ENCODE measurements at regions not wholly inside any gene's neighbourhood (a gene's known extent, or its start where the extent isn't known, plus 50 kb on each side); places are given as distances from the start of the nearest gene placed in this dataset.

- H3K79me2 ChIP-seq (ENCODE audit: insufficient read depth, low read length), result no peaks in the 10 kb centered on the region
- H3K36me3 Mint-ChIP-seq (ENCODE audit: low read depth, unreplicated experiment), result no peaks in the 10 kb centered on the region
- TF ChIP-seq, protein P1, sequence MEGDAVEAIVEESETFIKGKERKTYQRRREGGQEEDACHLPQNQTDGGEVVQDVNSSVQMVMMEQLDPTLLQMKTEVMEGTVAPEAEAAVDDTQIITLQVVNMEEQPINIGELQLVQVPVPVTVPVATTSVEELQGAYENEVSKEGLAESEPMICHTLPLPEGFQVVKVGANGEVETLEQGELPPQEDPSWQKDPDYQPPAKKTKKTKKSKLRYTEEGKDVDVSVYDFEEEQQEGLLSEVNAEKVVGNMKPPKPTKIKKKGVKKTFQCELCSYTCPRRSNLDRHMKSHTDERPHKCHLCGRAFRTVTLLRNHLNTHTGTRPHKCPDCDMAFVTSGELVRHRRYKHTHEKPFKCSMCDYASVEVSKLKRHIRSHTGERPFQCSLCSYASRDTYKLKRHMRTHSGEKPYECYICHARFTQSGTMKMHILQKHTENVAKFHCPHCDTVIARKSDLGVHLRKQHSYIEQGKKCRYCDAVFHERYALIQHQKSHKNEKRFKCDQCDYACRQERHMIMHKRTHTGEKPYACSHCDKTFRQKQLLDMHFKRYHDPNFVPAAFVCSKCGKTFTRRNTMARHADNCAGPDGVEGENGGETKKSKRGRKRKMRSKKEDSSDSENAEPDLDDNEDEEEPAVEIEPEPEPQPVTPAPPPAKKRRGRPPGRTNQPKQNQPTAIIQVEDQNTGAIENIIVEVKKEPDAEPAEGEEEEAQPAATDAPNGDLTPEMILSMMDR (IDR thresholded peaks at IDR 0.05; ENCODE audit: insufficient read depth, low read depth, low read length), result no peak
- TF ChIP-seq EZH2 (IDR thresholded peaks at IDR 0.05; ENCODE audit: insufficient read depth, low read length), result no peak
- H3K9me3 ChIP-seq (ENCODE audit: insufficient read depth, low read depth, low read length), result no peaks in the 10 kb centered on the region
- no peaks in the 10 kb centered on the region for H3K27me3 Mint-ChIP-seq (ENCODE audit: low read depth, unreplicated experiment)
- H3K4me1 ChIP-seq (ENCODE audit: insufficient read depth, low read length), result peaks cover 8% of the 10 kb centered on the region
- H3K4me3 Mint-ChIP-seq (ENCODE audit: unreplicated experiment), result no peak overlapping the region
- peak overlapping the region; percentile 95 for H3K27ac Mint-ChIP-seq (ENCODE audit: unreplicated experiment)
- no peaks in the 10 kb centered on the region for H3K36me3 ChIP-seq (ENCODE audit: insufficient read depth, low read length)
- peak overlapping the region; percentile 62 for H3K4me2 ChIP-seq (ENCODE audit: low read length)
- peaks cover 20% of the 10 kb centered on the region for H3K4me1 Mint-ChIP-seq (ENCODE audit: low read depth, unreplicated experiment)
- DNase-seq (ENCODE audit: low read depth), result peak; percentile 43
- H4K20me1 ChIP-seq (ENCODE audit: insufficient read depth, low read length), result no peaks in the 10 kb centered on the region
- H2AFZ ChIP-seq (ENCODE audit: low read depth, low read length), result no peak overlapping the region
- no peaks in the 10 kb centered on the region for H3K27me3 ChIP-seq (ENCODE audit: insufficient read depth, low read length)
- H3K27ac ChIP-seq (ENCODE audit: low read depth, low read length), result peak overlapping the region; percentile 74
- peaks cover 2% of the 10 kb centered on the region for H3K9me3 Mint-ChIP-seq (ENCODE audit: unreplicated experiment)
- no peak overlapping the region for H3K4me3 ChIP-seq (ENCODE audit: insufficient read depth, low read depth, low read length)
- H3K9ac ChIP-seq (ENCODE audit: low read length), result peak overlapping the region; percentile 24
- no peak for FAIRE-seq
These were observed 277.1 kb upstream of the NCAM2 start for GRCh38 chr21:20721151-20721550.

GRCh38 chr21:20728691-20729090 is 269.5 kb upstream of the NCAM2 start:
- H3K4me1 ChIP-seq (ENCODE audit: insufficient read depth, low read length), result no peaks in the 10 kb centered on the region
- H3K9ac ChIP-seq (ENCODE audit: low read length), result no peak overlapping the region
- H3K4me3 Mint-ChIP-seq (ENCODE audit: unreplicated experiment), result no peak overlapping the region
- no peak overlapping the region for H2AFZ ChIP-seq (ENCODE audit: low read depth, low read length)
- H3K4me3 ChIP-seq (ENCODE audit: insufficient read depth, low read depth, low read length), result no peak overlapping the region
- H3K79me2 ChIP-seq (ENCODE audit: insufficient read depth, low read length), result no peaks in the 10 kb centered on the region
- no peaks in the 10 kb centered on the region for H3K9me3 Mint-ChIP-seq (ENCODE audit: unreplicated experiment)
- H3K27me3 ChIP-seq (ENCODE audit: insufficient read depth, low read length), result no peaks in the 10 kb centered on the region
- peaks cover 13% of the 10 kb centered on the region for H3K4me1 Mint-ChIP-seq (ENCODE audit: low read depth, unreplicated experiment)
- DNase-seq (ENCODE audit: low read depth) (no peak), FAIRE-seq (no peak)
- H3K27me3 Mint-ChIP-seq (ENCODE audit: low read depth, unreplicated experiment), result no peaks in the 10 kb centered on the region
- H3K27ac Mint-ChIP-seq (ENCODE audit: unreplicated experiment), result no peak overlapping the region
- H3K36me3 Mint-ChIP-seq (ENCODE audit: low read depth, unreplicated experiment), result no peaks in the 10 kb centered on the region
- no peak for TF ChIP-seq EZH2 (IDR thresholded peaks at IDR 0.05; ENCODE audit: insufficient read depth, low read length)
- TF ChIP-seq, protein P1 (IDR thresholded peaks at IDR 0.05; ENCODE audit: insufficient read depth, low read depth, low read length), result no peak
- H3K27ac ChIP-seq (ENCODE audit: low read depth, low read length), result no peak overlapping the region
- no peaks in the 10 kb centered on the region for H3K36me3 ChIP-seq (ENCODE audit: insufficient read depth, low read length)
- no peak overlapping the region for H3K4me2 ChIP-seq (ENCODE audit: low read length)
- H3K9me3 ChIP-seq (ENCODE audit: insufficient read depth, low read depth, low read length), result no peaks in the 10 kb centered on the region
- H4K20me1 ChIP-seq (ENCODE audit: insufficient read depth, low read length), result no peaks in the 10 kb centered on the region

- H3K4me3 ChIP-seq (ENCODE audit: insufficient read depth, low read depth, low read length), result no peak overlapping the region
- H3K79me2 ChIP-seq (ENCODE audit: insufficient read depth, low read length), result no peaks in the 10 kb centered on the region
- H3K4me2 ChIP-seq (ENCODE audit: low read length), result no peak overlapping the region
- no peak overlapping the region for H3K9ac ChIP-seq (ENCODE audit: low read length)
- H2AFZ ChIP-seq (ENCODE audit: low read depth, low read length), result no peak overlapping the region
- H3K4me1 ChIP-seq (ENCODE audit: insufficient read depth, low read length), result no peaks in the 10 kb centered on the region
- Mint-ChIP-seq H3K4me1 (ENCODE audit: low read depth, unreplicated experiment) (peaks cover 13% of the 10 kb centered on the region), H3K9me3 (ENCODE audit: unreplicated experiment) (no peaks in the 10 kb centered on the region), H3K27me3 (ENCODE audit: low read depth, unreplicated experiment) (no peaks in the 10 kb centered on the region), H3K27ac (ENCODE audit: unreplicated experiment) (no peak overlapping the region), H3K4me3 (ENCODE audit: unreplicated experiment) (no peak overlapping the region), H3K36me3 (ENCODE audit: low read depth, unreplicated experiment) (no peaks in the 10 kb centered on the region)
- no peak for TF ChIP-seq EZH2 (IDR thresholded peaks at IDR 0.05; ENCODE audit: insufficient read depth, low read length)
- TF ChIP-seq, protein P1 (IDR thresholded peaks at IDR 0.05; ENCODE audit: insufficient read depth, low read depth, low read length), result no peak
- no peaks in the 10 kb centered on the region for H3K9me3 ChIP-seq (ENCODE audit: insufficient read depth, low read depth, low read length)
- FAIRE-seq, result no peak
- H3K36me3 ChIP-seq (ENCODE audit: insufficient read depth, low read length), result no peaks in the 10 kb centered on the region
- DNase-seq (ENCODE audit: low read depth), result peak; percentile 2
- H3K27me3 ChIP-seq (ENCODE audit: insufficient read depth, low read length), result no peaks in the 10 kb centered on the region
- no peak overlapping the region for H3K27ac ChIP-seq (ENCODE audit: low read depth, low read length)
- H4K20me1 ChIP-seq (ENCODE audit: insufficient read depth, low read length), result no peaks in the 10 kb centered on the region
These were observed 268.8 kb upstream of the NCAM2 start for GRCh38 chr21:20729376-20729775.

All from astrocyte (in vitro differentiated cells and primary cell).